Fibroblast of lung (primary cell): ENCODE measurements at regions not wholly inside any gene's neighbourhood (a gene's known extent, or its start where the extent isn't known, plus 50 kb on each side); places are given as distances from the start of the nearest gene placed in this dataset.
"Not testable (repeated sequence)": the region's sequence is repeated elsewhere in the genome, so short reads cannot be mapped to it uniquely, and the experiment has no call there.

ENCODE experiments used
- DNase-seq, 2 donors: peaks; one replicate each; pipeline versions ENCODE4 v3.0.0 to v3.0.0-alpha.2; 2010; ENCODE audit warnings: low read depth in 2 of 2
- H2AFZ ChIP-seq: 2 replicates; pipeline ENCODE4 v1.5.1; 2012; ENCODE audit warnings: low read length, control low read depth, inconsistent platforms
- H3K27ac ChIP-seq: 2 replicates; pipeline ENCODE4 v1.5.1; 2011; ENCODE audit warnings: low read length, control low read depth; ENCODE audit not compliant: insufficient read depth
- H3K27me3 ChIP-seq: 2 replicates; pipeline ENCODE4 v1.5.1; 2011; ENCODE audit warnings: mild to moderate bottlenecking, low read length; ENCODE audit not compliant: control insufficient read depth, insufficient read depth
- H3K36me3 ChIP-seq: 2 replicates; pipeline ENCODE4 v1.5.1; 2011; ENCODE audit warnings: low read length; ENCODE audit not compliant: control insufficient read depth, insufficient read depth
- H3K4me1 ChIP-seq: 2 replicates; pipeline ENCODE4 v1.5.1; 2011; ENCODE audit warnings: low read length; ENCODE audit not compliant: control insufficient read depth, insufficient read depth; ENCODE audit errors: extremely low read depth
- H3K4me2 ChIP-seq: 2 replicates; pipeline ENCODE4 v1.5.1; 2011; ENCODE audit warnings: low read length, control low read depth; ENCODE audit not compliant: insufficient read depth; ENCODE audit errors: extremely low read depth
- H3K4me3 ChIP-seq, 4 experiments: fragments of 200-600 bp in 1 of 4; sonication (generic) in 1 of 4; replicated peaks in 1 of 4; 2 replicates each; pipeline ENCODE4 v1.5.1; 2011 to 2016; ENCODE audit warnings: low read length in 4 of 4, low read depth in 3 of 4, mild to moderate bottlenecking in 3 of 4, control low read depth in 2 of 4, inconsistent platforms in 1 of 4, mixed read lengths in 1 of 4; ENCODE audit not compliant: insufficient read depth in 1 of 4; ENCODE audit errors: control extremely low read depth in 1 of 4
- H3K79me2 ChIP-seq: 2 replicates; pipeline ENCODE4 v1.5.1; 2012; ENCODE audit warnings: mild to moderate bottlenecking, low read length, inconsistent platforms; ENCODE audit not compliant: control insufficient read depth, insufficient read depth
- H3K9ac ChIP-seq: 2 replicates; pipeline ENCODE4 v1.5.1; 2011; ENCODE audit warnings: mild to moderate bottlenecking, low read length, control low read depth; ENCODE audit not compliant: insufficient read depth
- H3K9me3 ChIP-seq: 2 replicates; pipeline ENCODE4 v1.5.1; 2012; ENCODE audit warnings: low read depth, low read length; ENCODE audit not compliant: control insufficient read depth, insufficient read depth
- H4K20me1 ChIP-seq: 2 replicates; pipeline ENCODE4 v1.5.1; 2011; ENCODE audit warnings: low read length; ENCODE audit not compliant: control insufficient read depth, insufficient read depth; ENCODE audit errors: extremely low read depth
- CTCF ChIP-seq, 2 donors: IDR thresholded peaks in 1 of 2; conservative IDR thresholded peaks in 1 of 2; 1 replicate in 1 of 2; 2 replicates in 1 of 2; pipeline ENCODE4 v1.5.1; 2011 to 2012; ENCODE audit warnings: low read length in 2 of 2, control low read depth in 1 of 2, inconsistent platforms in 1 of 2, low read depth in 1 of 2, mild to moderate bottlenecking in 1 of 2
- EZH2 ChIP-seq: IDR thresholded peaks from 2 replicates; pipeline ENCODE4 v1.5.1; 2012; ENCODE audit warnings: low read length, control low read depth, mild to moderate bottlenecking; ENCODE audit errors: missing control alignments

GRCh38 chr9:61628951-61629350, 439.1 kb downstream of the SPATA31A7 start:
- DNase-seq, H3K27ac ChIP-seq, H3K4me2 ChIP-seq, H3K9ac ChIP-seq, H3K4me3 ChIP-seq, H3K9me3 ChIP-seq, H3K36me3 ChIP-seq, H3K4me1 ChIP-seq, H3K27me3 ChIP-seq, H2AFZ ChIP-seq, H4K20me1 ChIP-seq, H3K79me2 ChIP-seq: not testable (repeated sequence)

DNA sequence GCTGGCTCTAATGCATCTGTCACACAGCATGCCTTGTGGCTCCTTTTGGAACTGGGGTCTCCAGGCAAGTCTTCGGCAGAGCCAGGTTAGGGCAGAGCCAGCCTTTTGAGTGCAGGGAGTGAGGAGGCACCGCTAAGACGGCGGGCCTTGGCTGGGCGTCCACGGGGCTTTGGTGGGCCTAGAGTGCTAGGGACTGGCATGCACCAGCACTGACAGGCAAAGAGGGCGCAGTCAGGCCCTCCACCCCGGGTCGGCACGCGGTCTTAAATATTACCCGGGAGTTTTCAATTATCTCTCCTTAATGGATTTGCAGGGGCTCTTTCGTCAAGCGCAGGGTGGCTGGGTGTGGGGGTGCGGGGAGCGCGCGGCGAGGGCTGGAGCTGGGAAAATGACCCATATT, 444.4 kb downstream of the SPATA31A7 start:
- no peaks in the 10 kb centered on the region for H3K79me2 ChIP-seq
- H4K20me1 ChIP-seq: no peaks in the 10 kb centered on the region
- no peak for TF ChIP-seq CTCF (conservative IDR thresholded peaks at IDR 0.05 in 1 of 2, IDR thresholded peaks at IDR 0.05 in 1 of 2; ENCODE audit: low read depth in 1 of 2, low read length in 2 of 2)
- TF ChIP-seq EZH2: no peak
- H3K9me3 ChIP-seq: no peaks in the 10 kb centered on the region
- H3K4me1 ChIP-seq: no peaks in the 10 kb centered on the region
- no peak for DNase-seq
- H3K4me2 ChIP-seq: no peak overlapping the region
- no peak overlapping the region for H2AFZ ChIP-seq
- H3K4me3 ChIP-seq: no peak overlapping the region
- no peaks in the 10 kb centered on the region for H3K27me3 ChIP-seq
- no peak overlapping the region for H3K9ac ChIP-seq
- H3K36me3 ChIP-seq: no peaks in the 10 kb centered on the region
- H3K27ac ChIP-seq: no peak overlapping the region

DNA sequence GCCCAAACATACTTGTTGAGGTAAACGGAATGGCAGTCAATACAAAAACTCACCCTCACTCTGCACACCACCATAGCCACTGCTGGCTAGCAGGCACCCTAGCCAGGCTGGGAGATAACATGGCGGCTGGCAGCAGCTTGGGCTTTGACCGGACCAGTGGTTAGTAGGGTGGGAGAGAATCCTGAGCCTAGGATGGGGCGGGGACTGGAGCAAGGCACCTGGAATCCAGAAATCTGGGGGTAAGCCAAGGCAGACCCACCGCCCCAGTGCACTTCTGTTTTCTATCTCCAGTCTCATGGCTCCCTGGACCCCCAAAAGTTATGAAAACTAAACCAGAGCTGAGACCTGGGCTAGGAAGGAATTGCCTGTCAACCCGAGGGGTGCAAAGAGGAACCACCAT, 474.4 kb downstream of the SPATA31A7 start:
- not testable (repeated sequence) for H2AFZ ChIP-seq, H3K27ac ChIP-seq, H3K27me3 ChIP-seq, H3K36me3 ChIP-seq, DNase-seq, H4K20me1 ChIP-seq, H3K9me3 ChIP-seq, H3K79me2 ChIP-seq, H3K4me2 ChIP-seq, H3K4me1 ChIP-seq, H3K4me3 ChIP-seq, H3K9ac ChIP-seq

GRCh38 chr9:61665330-61665751, 475.5 kb downstream of the SPATA31A7 start:
- DNase-seq: no peak

More at GRCh38 chr9:61665330-61665751, 475.5 kb downstream of the SPATA31A7 start:
- no peaks in the 10 kb centered on the region for H3K79me2 ChIP-seq
- H3K9me3 ChIP-seq: no peaks in the 10 kb centered on the region
- no peak overlapping the region for H3K27ac ChIP-seq
- H3K4me3 ChIP-seq: no peak overlapping the region
- H4K20me1 ChIP-seq: no peaks in the 10 kb centered on the region
- H3K36me3 ChIP-seq: no peaks in the 10 kb centered on the region
- no peak overlapping the region for H3K4me2 ChIP-seq
- TF ChIP-seq EZH2 (no peak), CTCF (conservative IDR thresholded peaks at IDR 0.05 in 1 of 2, IDR thresholded peaks at IDR 0.05 in 1 of 2; ENCODE audit: low read depth in 1 of 2, low read length in 2 of 2) (no peak)
- no peak overlapping the region for H3K9ac ChIP-seq
- H3K4me1 ChIP-seq: no peaks in the 10 kb centered on the region
- H3K27me3 ChIP-seq: no peaks in the 10 kb centered on the region
- H2AFZ ChIP-seq: no peak overlapping the region
